ENCODE measurements at regions not wholly inside any gene's neighbourhood (a gene's known extent, or its start where the extent isn't known, plus 50 kb on each side); places are given as distances from the start of the nearest gene placed in this dataset.
A peak's percentile ranks its signal among the peaks of the same experiment; 100 is the strongest.

GRCh38 chr7:41024126-41024525, 678.8 kb downstream of the INHBA start:
- DNase-seq (no peak), ATAC-seq (no peak)
- no peaks in the 10 kb centered on the region for H3K9me3 Mint-ChIP-seq
- no peaks in the 10 kb centered on the region for H3K27me3 Mint-ChIP-seq
- H3K4me1 Mint-ChIP-seq, result no peaks in the 10 kb centered on the region
- no peak overlapping the region for H3K27ac Mint-ChIP-seq
- no peaks in the 10 kb centered on the region for H3K36me3 Mint-ChIP-seq (ENCODE audit: low read depth)
- H3K4me3 Mint-ChIP-seq, result no peak overlapping the region

GRCh38 chr7:41020056-41020455, 682.8 kb downstream of the INHBA start:
- Mint-ChIP-seq H3K9me3 (no peaks in the 10 kb centered on the region), H3K27ac (no peak overlapping the region), H3K36me3 (ENCODE audit: low read depth) (no peaks in the 10 kb centered on the region), H3K4me1 (no peaks in the 10 kb centered on the region), H3K4me3 (no peak overlapping the region), H3K27me3 (no peaks in the 10 kb centered on the region)
- DNase-seq (no peak), ATAC-seq (no peak)

- H3K27ac Mint-ChIP-seq, result no peak overlapping the region
- H3K36me3 Mint-ChIP-seq (ENCODE audit: low read depth), result no peaks in the 10 kb centered on the region
- H3K27me3 Mint-ChIP-seq, result peaks cover 1% of the 10 kb centered on the region
- H3K4me3 Mint-ChIP-seq, result no peak overlapping the region
- no peak for ATAC-seq
- no peaks in the 10 kb centered on the region for H3K4me1 Mint-ChIP-seq
- peaks cover 4% of the 10 kb centered on the region for H3K9me3 Mint-ChIP-seq
- DNase-seq, result no peak
Observed at GRCh38 chr7:41013117-41013516, 689.8 kb downstream of the INHBA start.

- peaks cover 4% of the 10 kb centered on the region for H3K9me3 Mint-ChIP-seq
- no peak overlapping the region for H3K4me3 Mint-ChIP-seq
- H3K4me1 Mint-ChIP-seq, result no peaks in the 10 kb centered on the region
- no peak overlapping the region for H3K27ac Mint-ChIP-seq
- no peak for ATAC-seq
- H3K27me3 Mint-ChIP-seq, result peaks cover 1% of the 10 kb centered on the region
- H3K36me3 Mint-ChIP-seq (ENCODE audit: low read depth), result no peaks in the 10 kb centered on the region
- no peak for DNase-seq
Observed at GRCh38 chr7:41012041-41012440, 690.8 kb downstream of the INHBA start.

GRCh38 chr7:41010967-41011366, 691.9 kb downstream of the INHBA start:
- Mint-ChIP-seq H3K4me1 (no peaks in the 10 kb centered on the region), H3K27ac (no peak overlapping the region), H3K27me3 (peaks cover 1% of the 10 kb centered on the region), H3K4me3 (no peak overlapping the region), H3K36me3 (ENCODE audit: low read depth) (no peaks in the 10 kb centered on the region), H3K9me3 (peaks cover 4% of the 10 kb centered on the region)
- no peak for DNase-seq
- ATAC-seq, result no peak

- no peak overlapping the region for H3K27ac Mint-ChIP-seq
- no peaks in the 10 kb centered on the region for H3K36me3 Mint-ChIP-seq (ENCODE audit: low read depth)
- H3K9me3 Mint-ChIP-seq, result peaks cover 4% of the 10 kb centered on the region
- H3K4me3 Mint-ChIP-seq, result no peak overlapping the region
- peaks cover 1% of the 10 kb centered on the region for H3K27me3 Mint-ChIP-seq
- no peak for DNase-seq
- ATAC-seq, result no peak
- H3K4me1 Mint-ChIP-seq, result no peaks in the 10 kb centered on the region
Observed at GRCh38 chr7:41010418-41010817, 692.5 kb downstream of the INHBA start.

- no peaks in the 10 kb centered on the region for H3K36me3 Mint-ChIP-seq (ENCODE audit: low read depth)
- H3K4me3 Mint-ChIP-seq, result no peak overlapping the region
- DNase-seq, result no peak
- peaks cover 4% of the 10 kb centered on the region for H3K9me3 Mint-ChIP-seq
- H3K4me1 Mint-ChIP-seq, result no peaks in the 10 kb centered on the region
- no peak overlapping the region for H3K27ac Mint-ChIP-seq
- H3K27me3 Mint-ChIP-seq, result peaks cover 1% of the 10 kb centered on the region
- no peak for ATAC-seq
Observed at GRCh38 chr7:41007811-41008210, 695.1 kb downstream of the INHBA start.

GRCh38 chr7:41007351-41007751, 695.5 kb downstream of the INHBA start:
- DNase-seq (no peak), ATAC-seq (no peak)
- H3K4me3 Mint-ChIP-seq, result no peak overlapping the region
- no peaks in the 10 kb centered on the region for H3K4me1 Mint-ChIP-seq
- no peak overlapping the region for H3K27ac Mint-ChIP-seq
- H3K36me3 Mint-ChIP-seq (ENCODE audit: low read depth), result no peaks in the 10 kb centered on the region
- peaks cover 4% of the 10 kb centered on the region for H3K9me3 Mint-ChIP-seq
- peaks cover 1% of the 10 kb centered on the region for H3K27me3 Mint-ChIP-seq

- Mint-ChIP-seq H3K4me1 (no peaks in the 10 kb centered on the region), H3K27me3 (no peaks in the 10 kb centered on the region), H3K4me3 (no peak overlapping the region), H3K36me3 (ENCODE audit: low read depth) (no peaks in the 10 kb centered on the region), H3K9me3 (peaks cover 4% of the 10 kb centered on the region), H3K27ac (no peak overlapping the region)
- no peak for DNase-seq
- no peak for ATAC-seq
Observed at GRCh38 chr7:41006306-41006995, 696.4 kb downstream of the INHBA start.

GRCh38 chr7:41005374-41005901, 697.5 kb downstream of the INHBA start:
- H3K27ac Mint-ChIP-seq, result no peak overlapping the region
- no peaks in the 10 kb centered on the region for H3K27me3 Mint-ChIP-seq
- no peak for ATAC-seq
- DNase-seq, result no peak
- H3K9me3 Mint-ChIP-seq, result peaks cover 4% of the 10 kb centered on the region
- no peaks in the 10 kb centered on the region for H3K4me1 Mint-ChIP-seq
- no peaks in the 10 kb centered on the region for H3K36me3 Mint-ChIP-seq (ENCODE audit: low read depth)
- no peak overlapping the region for H3K4me3 Mint-ChIP-seq

- DNase-seq (no peak), ATAC-seq (no peak)
- H3K27ac Mint-ChIP-seq, result no peak overlapping the region
- H3K27me3 Mint-ChIP-seq, result no peaks in the 10 kb centered on the region
- H3K9me3 Mint-ChIP-seq, result no peaks in the 10 kb centered on the region
- no peak overlapping the region for H3K4me3 Mint-ChIP-seq
- H3K4me1 Mint-ChIP-seq, result no peaks in the 10 kb centered on the region
- H3K36me3 Mint-ChIP-seq (ENCODE audit: low read depth), result no peaks in the 10 kb centered on the region
Observed at GRCh38 chr7:41003977-41004376, 698.9 kb downstream of the INHBA start.

GRCh38 chr7:41003611-41003940, 699.3 kb downstream of the INHBA start:
- ATAC-seq (no peak), DNase-seq (no peak)
- no peaks in the 10 kb centered on the region for H3K36me3 Mint-ChIP-seq (ENCODE audit: low read depth)
- H3K4me3 Mint-ChIP-seq, result no peak overlapping the region
- H3K27me3 Mint-ChIP-seq, result no peaks in the 10 kb centered on the region
- H3K27ac Mint-ChIP-seq, result no peak overlapping the region
- no peaks in the 10 kb centered on the region for H3K4me1 Mint-ChIP-seq
- H3K9me3 Mint-ChIP-seq, result no peaks in the 10 kb centered on the region

- no peaks in the 10 kb centered on the region for H3K9me3 Mint-ChIP-seq
- no peaks in the 10 kb centered on the region for H3K27me3 Mint-ChIP-seq
- ATAC-seq, result no peak
Observed at GRCh38 chr7:41002741-41003610, 699.9 kb downstream of the INHBA start.

GRCh38 chr7:41000042-41000441, 702.8 kb downstream of the INHBA start:
- no peak overlapping the region for H3K4me3 Mint-ChIP-seq
- ATAC-seq (no peak), DNase-seq (no peak)
- no peaks in the 10 kb centered on the region for H3K36me3 Mint-ChIP-seq (ENCODE audit: low read depth)
- no peaks in the 10 kb centered on the region for H3K4me1 Mint-ChIP-seq
- no peaks in the 10 kb centered on the region for H3K27me3 Mint-ChIP-seq
- H3K9me3 Mint-ChIP-seq, result no peaks in the 10 kb centered on the region
- no peak overlapping the region for H3K27ac Mint-ChIP-seq

More at GRCh38 chr7:41002741-41003610, 699.9 kb downstream of the INHBA start:
- no peaks in the 10 kb centered on the region for H3K36me3 Mint-ChIP-seq (ENCODE audit: low read depth)
- H3K4me1 Mint-ChIP-seq, result no peaks in the 10 kb centered on the region
- no peak overlapping the region for H3K27ac Mint-ChIP-seq
- H3K4me3 Mint-ChIP-seq, result no peak overlapping the region
- peak; percentile 45 for DNase-seq

GRCh38 chr7:40996233-40996677, 706.6 kb downstream of the INHBA start:
- ATAC-seq, result no peak
- H3K27ac Mint-ChIP-seq, result no peak overlapping the region
- no peaks in the 10 kb centered on the region for H3K36me3 Mint-ChIP-seq (ENCODE audit: low read depth)
- no peaks in the 10 kb centered on the region for H3K9me3 Mint-ChIP-seq
- H3K27me3 Mint-ChIP-seq, result no peaks in the 10 kb centered on the region
- H3K4me1 Mint-ChIP-seq, result no peaks in the 10 kb centered on the region
- no peak for DNase-seq
- H3K4me3 Mint-ChIP-seq, result no peak overlapping the region

All from activated naive CD8-positive, alpha-beta T cell treated with anti-CD3 and anti-CD28 coated beads, Interleukin-2, amount 50 U/mL, for 24 hours (primary cell).